ENCODE measurements at regions not wholly inside any gene's neighbourhood (a gene's known extent, or its start where the extent isn't known, plus 50 kb on each side); places are given as distances from the start of the nearest gene placed in this dataset.

GRCh38 chr1:106910798-106911197 is 145.7 kb upstream of the PRMT6 start:
- Histone ChIP-seq H3K4me1 (ENCODE audit: insufficient read depth, low read length) (no peaks in the 10 kb centered on the region), H2AFZ (ENCODE audit: low read depth, low read length) (no peak overlapping the region), H3K9me3 (ENCODE audit: insufficient read depth, low read length, severe bottlenecking) (peaks cover 3% of the 10 kb centered on the region), H3K9ac (ENCODE audit: low read depth, low read length) (no peak overlapping the region), H3K4me3 (ENCODE audit: low read depth in 1 of 2, low read length in 2 of 2) (no peak overlapping the region), H3K27ac (ENCODE audit: low read length) (no peak overlapping the region), H3K27me3 (ENCODE audit: insufficient read depth, low read length, poor library complexity) (no peaks in the 10 kb centered on the region), H3K4me2 (ENCODE audit: insufficient read depth, low read length) (no peak overlapping the region), H4K20me1 (ENCODE audit: insufficient read depth, low read length) (no peaks in the 10 kb centered on the region), H3K36me3 (ENCODE audit: insufficient read depth, low read length) (no peaks in the 10 kb centered on the region), H3K79me2 (ENCODE audit: insufficient read depth, low read length) (no peaks in the 10 kb centered on the region)
- TF ChIP-seq EZH2 (IDR thresholded peaks at IDR 0.05; ENCODE audit: borderline replicate concordance, low read depth, low read length, severe bottlenecking) (no peak), CTCF (IDR thresholded peaks at IDR 0.05; ENCODE audit: borderline replicate concordance, extremely low read depth, low read length, poor library complexity, severe bottlenecking) (no peak)
- ATAC-seq (ENCODE audit: insufficient read depth, low read depth) = no peak
- DNase-seq = no peak

- Histone ChIP-seq H4K20me1 (ENCODE audit: insufficient read depth, low read length) (no peaks in the 10 kb centered on the region), H3K4me1 (ENCODE audit: insufficient read depth, low read length) (no peaks in the 10 kb centered on the region), H3K9ac (ENCODE audit: low read depth, low read length) (no peak overlapping the region), H3K27me3 (ENCODE audit: insufficient read depth, low read length, poor library complexity) (no peaks in the 10 kb centered on the region), H3K4me3 (ENCODE audit: low read depth in 1 of 2, low read length in 2 of 2) (no peak overlapping the region), H2AFZ (ENCODE audit: low read depth, low read length) (no peak overlapping the region), H3K4me2 (ENCODE audit: insufficient read depth, low read length) (no peak overlapping the region), H3K27ac (ENCODE audit: low read length) (no peak overlapping the region), H3K79me2 (ENCODE audit: insufficient read depth, low read length) (no peaks in the 10 kb centered on the region), H3K9me3 (ENCODE audit: insufficient read depth, low read length, severe bottlenecking) (no peaks in the 10 kb centered on the region), H3K36me3 (ENCODE audit: insufficient read depth, low read length) (no peaks in the 10 kb centered on the region)
- DNase-seq (no peak), ATAC-seq (ENCODE audit: insufficient read depth, low read depth) (no peak)
- no peak for TF ChIP-seq CTCF (IDR thresholded peaks at IDR 0.05; ENCODE audit: borderline replicate concordance, extremely low read depth, low read length, poor library complexity, severe bottlenecking)
- TF ChIP-seq EZH2 (IDR thresholded peaks at IDR 0.05; ENCODE audit: borderline replicate concordance, low read depth, low read length, severe bottlenecking) = no peak
These were observed 144.3 kb upstream of the PRMT6 start for GRCh38 chr1:106912131-106912530.

- H3K27ac ChIP-seq (ENCODE audit: low read length) = no peak overlapping the region
- no peaks in the 10 kb centered on the region for H3K79me2 ChIP-seq (ENCODE audit: insufficient read depth, low read length)
- no peaks in the 10 kb centered on the region for H3K4me1 ChIP-seq (ENCODE audit: insufficient read depth, low read length)
- TF ChIP-seq EZH2 (IDR thresholded peaks at IDR 0.05; ENCODE audit: borderline replicate concordance, low read depth, low read length, severe bottlenecking) (no peak), CTCF (IDR thresholded peaks at IDR 0.05; ENCODE audit: borderline replicate concordance, extremely low read depth, low read length, poor library complexity, severe bottlenecking) (no peak)
- H3K9ac ChIP-seq (ENCODE audit: low read depth, low read length) = no peak overlapping the region
- H3K4me3 ChIP-seq (ENCODE audit: low read depth in 1 of 2, low read length in 2 of 2) = no peak overlapping the region
- H4K20me1 ChIP-seq (ENCODE audit: insufficient read depth, low read length) = no peaks in the 10 kb centered on the region
- H3K4me2 ChIP-seq (ENCODE audit: insufficient read depth, low read length) = no peak overlapping the region
- no peak for ATAC-seq (ENCODE audit: insufficient read depth, low read depth)
- no peak overlapping the region for H2AFZ ChIP-seq (ENCODE audit: low read depth, low read length)
- DNase-seq = no peak
- H3K36me3 ChIP-seq (ENCODE audit: insufficient read depth, low read length) = no peaks in the 10 kb centered on the region
- no peaks in the 10 kb centered on the region for H3K9me3 ChIP-seq (ENCODE audit: insufficient read depth, low read length, severe bottlenecking)
- no peaks in the 10 kb centered on the region for H3K27me3 ChIP-seq (ENCODE audit: insufficient read depth, low read length, poor library complexity)
These were observed 135.3 kb upstream of the PRMT6 start for GRCh38 chr1:106921186-106921585.

GRCh38 chr1:106924360-106924759 is 132.1 kb upstream of the PRMT6 start:
- H3K4me1 ChIP-seq (ENCODE audit: insufficient read depth, low read length) = no peaks in the 10 kb centered on the region
- H3K27me3 ChIP-seq (ENCODE audit: insufficient read depth, low read length, poor library complexity) = no peaks in the 10 kb centered on the region
- H4K20me1 ChIP-seq (ENCODE audit: insufficient read depth, low read length) = no peaks in the 10 kb centered on the region
- TF ChIP-seq EZH2 (IDR thresholded peaks at IDR 0.05; ENCODE audit: borderline replicate concordance, low read depth, low read length, severe bottlenecking) = no peak
- TF ChIP-seq CTCF (IDR thresholded peaks at IDR 0.05; ENCODE audit: borderline replicate concordance, extremely low read depth, low read length, poor library complexity, severe bottlenecking) = no peak
- H3K4me3 ChIP-seq (ENCODE audit: low read depth in 1 of 2, low read length in 2 of 2) = no peak overlapping the region
- H3K9ac ChIP-seq (ENCODE audit: low read depth, low read length) = no peak overlapping the region
- H3K79me2 ChIP-seq (ENCODE audit: insufficient read depth, low read length) = no peaks in the 10 kb centered on the region
- H3K36me3 ChIP-seq (ENCODE audit: insufficient read depth, low read length) = no peaks in the 10 kb centered on the region
- H3K27ac ChIP-seq (ENCODE audit: low read length) = no peak overlapping the region
- no peak overlapping the region for H3K4me2 ChIP-seq (ENCODE audit: insufficient read depth, low read length)
- ATAC-seq (ENCODE audit: insufficient read depth, low read depth) (no peak), DNase-seq (no peak)
- no peaks in the 10 kb centered on the region for H3K9me3 ChIP-seq (ENCODE audit: insufficient read depth, low read length, severe bottlenecking)
- H2AFZ ChIP-seq (ENCODE audit: low read depth, low read length) = no peak overlapping the region
